ENCODE measurements at regions not wholly inside any gene's neighbourhood (a gene's known extent, or its start where the extent isn't known, plus 50 kb on each side); places are given as distances from the start of the nearest gene placed in this dataset.

- TF ChIP-seq POLR2A (IDR thresholded peaks at IDR 0.05) (no peak), CTCF (IDR thresholded peaks at IDR 0.05) (no peak), EP300 (IDR thresholded peaks at IDR 0.05) (no peak)
These were observed 373.4 kb downstream of the IRX2 start for GRCh38 chr5:2378108-2378507.

Measured in ovary (tissue), 3 donors.